Tongue (tissue), 1 donor: ENCODE measurements at regions not wholly inside any gene's neighbourhood (a gene's known extent, or its start where the extent isn't known, plus 50 kb on each side); places are given as distances from the start of the nearest gene placed in this dataset.
A peak's percentile ranks its signal among the peaks of the same experiment; 100 is the strongest.
"Not testable (repeated sequence)": the region's sequence is repeated elsewhere in the genome, so short reads cannot be mapped to it uniquely, and the experiment has no call there.

Experiments
- DNase-seq: peaks from one replicate; pipeline ENCODE4 v3.0.0-alpha.2; 2015

DNA sequence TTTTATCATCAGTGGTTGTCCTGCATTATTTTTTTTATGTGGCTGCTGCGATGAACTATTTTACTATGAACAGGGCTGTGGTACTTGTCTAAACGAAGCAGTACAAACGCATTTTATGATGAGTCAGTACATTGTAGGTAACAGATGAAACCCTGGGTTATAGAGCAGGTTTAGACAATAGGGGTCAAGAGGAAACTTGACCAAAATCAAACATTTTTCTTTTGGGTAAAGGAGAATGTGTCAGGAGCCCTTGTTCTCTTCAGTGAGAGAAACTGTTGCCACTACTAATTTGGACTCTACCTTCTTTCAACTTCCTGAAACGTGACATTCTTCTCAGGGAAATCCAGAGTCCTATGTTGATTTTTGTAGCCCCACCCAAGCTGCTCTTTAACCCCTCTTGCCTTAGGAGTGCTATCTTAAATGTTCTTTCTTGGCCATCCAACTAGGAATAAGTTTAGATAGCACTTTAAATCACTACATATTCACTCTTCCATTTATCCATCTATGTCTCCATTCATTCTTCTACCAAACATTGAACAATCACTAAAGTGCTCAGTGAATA is 415.8 kb upstream of the NR3C2 start:
- DNase-seq: no peak

DNA sequence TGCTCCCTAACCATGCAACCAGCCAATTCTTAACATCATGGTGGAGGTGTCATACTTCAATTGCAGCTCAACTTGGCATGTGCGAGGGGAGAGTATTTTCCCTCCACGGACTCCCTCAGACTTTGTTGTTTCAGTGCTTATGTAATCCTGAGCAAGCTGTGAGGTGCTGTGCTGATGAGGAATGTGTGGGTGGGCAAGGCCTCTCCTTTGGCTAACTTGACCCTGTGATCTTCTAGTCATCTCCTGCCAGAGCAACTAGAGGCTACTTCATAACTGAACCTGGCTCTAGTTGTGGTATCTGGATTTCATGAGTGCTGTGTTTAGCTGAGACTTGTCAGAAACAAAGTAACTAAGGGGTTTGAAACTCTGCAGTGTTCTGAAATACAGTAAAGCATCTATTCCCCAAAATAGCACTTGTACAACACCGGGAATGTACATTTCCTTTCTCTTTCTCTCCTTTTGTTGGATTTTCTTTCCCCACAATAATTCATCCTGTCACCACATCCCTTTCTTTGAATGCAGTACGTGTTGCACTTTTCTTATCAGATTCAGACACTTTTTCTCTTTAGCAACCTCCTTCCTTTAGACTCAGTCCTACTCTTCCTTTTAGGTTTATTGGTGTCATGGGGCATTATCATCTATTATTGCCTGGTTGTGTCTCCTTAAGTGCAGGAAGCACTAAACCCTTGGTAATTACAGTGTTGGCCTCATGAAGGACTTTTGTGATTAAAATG is 415.2 kb upstream of the NR3C2 start:
- peak; percentile 77 for DNase-seq

DNA sequence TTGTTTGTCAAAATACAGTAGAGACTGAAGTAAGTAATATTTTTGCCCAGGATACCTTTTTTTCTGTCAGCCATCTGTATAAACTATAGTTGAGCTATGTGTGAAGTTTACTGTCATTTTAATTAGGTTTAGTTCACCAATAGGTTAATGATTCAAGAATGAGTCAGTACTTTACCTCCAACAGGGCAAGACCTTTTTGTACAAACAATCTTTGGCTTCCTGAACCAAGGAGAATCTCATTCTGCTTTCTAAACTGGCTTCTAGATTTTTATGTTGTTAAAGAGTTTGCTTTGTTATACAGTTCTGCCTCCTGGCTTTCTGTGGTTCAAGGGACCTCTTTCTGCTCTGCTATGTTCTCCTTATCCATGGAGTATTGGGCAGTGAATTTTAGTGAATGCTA is 412.0 kb upstream of the NR3C2 start:
- DNase-seq: no peak

DNA sequence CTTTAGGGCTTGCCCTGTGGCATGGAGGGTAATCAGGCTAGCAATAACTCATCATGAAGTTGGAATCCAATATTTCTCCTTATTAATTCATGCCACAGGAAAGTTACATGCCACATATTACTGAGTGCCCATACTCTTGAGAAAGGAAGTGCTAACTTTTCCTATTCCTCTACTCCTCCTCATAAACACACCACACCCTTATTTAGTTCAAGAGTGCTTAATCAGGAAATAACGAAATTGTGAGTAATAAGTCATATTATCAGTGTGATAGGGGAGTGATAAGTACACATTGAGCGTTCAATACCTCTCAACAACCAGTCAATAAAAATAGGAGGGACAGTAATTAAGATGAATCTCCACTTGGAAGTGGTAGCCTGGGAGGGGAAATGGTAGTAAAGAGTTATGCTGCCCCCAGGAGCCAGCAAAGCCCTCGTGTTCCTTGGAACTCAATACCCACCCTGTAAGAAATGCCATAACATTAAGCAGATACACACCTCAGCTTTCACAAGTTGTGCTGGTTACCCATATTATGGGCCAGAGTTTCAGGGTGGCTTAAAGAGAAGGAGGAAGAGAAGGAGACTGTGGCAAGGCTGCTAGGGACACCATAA is 410.0 kb upstream of the NR3C2 start:
- DNase-seq: no peak

DNA sequence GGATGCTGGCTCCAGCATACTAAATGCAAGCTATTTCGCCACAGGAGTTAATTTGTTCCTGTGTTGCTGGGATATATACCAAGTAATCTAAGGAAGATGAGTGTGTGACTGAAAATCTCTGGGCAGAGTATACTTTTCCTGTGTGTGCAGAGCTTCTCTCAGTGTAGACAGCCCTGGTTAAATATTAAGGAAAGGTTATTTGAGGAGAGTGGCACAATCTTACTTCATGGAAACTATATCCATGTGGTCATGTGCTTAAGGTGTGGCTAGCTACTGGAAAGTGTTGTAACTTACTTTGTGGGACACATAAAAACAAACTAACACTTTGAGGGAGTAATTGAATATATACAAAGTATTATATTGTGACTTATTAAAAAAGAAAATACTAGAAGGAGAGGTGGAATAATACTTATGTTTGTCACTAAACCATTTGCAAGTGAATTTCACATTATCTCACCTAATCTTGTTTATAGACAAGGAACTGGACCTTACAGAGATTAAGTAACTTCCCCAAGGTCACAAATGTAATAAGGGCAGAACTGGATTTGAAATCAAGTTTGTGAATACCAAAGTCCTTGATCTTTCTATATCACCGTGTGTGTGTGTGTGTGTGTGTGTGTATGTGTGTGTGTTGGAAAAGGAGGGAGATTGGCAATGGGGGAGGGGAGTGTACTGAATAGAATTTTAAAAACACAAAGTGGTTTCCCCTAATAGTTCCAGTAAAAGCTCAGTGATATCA is 408.2 kb upstream of the NR3C2 start:
- DNase-seq: no peak

DNA sequence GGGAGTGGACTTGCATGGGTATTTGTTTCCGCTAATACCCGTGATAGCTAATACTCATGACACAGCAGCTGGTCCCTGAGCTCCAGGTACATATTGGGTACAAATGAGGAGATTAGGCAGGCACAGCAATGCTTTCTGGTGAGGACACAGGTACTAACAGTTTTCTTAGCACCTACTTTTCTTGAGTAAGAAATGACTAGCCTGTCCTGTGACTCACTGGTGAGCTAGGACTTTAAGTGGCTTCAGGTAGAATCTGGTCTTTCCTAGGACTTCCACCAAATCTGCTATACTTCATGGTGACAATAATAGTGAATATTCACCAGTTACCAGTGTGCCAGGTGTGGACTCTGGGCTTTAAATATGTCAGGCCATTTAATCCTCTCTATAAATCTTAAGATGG is 407.4 kb upstream of the NR3C2 start:
- no peak for DNase-seq

DNA sequence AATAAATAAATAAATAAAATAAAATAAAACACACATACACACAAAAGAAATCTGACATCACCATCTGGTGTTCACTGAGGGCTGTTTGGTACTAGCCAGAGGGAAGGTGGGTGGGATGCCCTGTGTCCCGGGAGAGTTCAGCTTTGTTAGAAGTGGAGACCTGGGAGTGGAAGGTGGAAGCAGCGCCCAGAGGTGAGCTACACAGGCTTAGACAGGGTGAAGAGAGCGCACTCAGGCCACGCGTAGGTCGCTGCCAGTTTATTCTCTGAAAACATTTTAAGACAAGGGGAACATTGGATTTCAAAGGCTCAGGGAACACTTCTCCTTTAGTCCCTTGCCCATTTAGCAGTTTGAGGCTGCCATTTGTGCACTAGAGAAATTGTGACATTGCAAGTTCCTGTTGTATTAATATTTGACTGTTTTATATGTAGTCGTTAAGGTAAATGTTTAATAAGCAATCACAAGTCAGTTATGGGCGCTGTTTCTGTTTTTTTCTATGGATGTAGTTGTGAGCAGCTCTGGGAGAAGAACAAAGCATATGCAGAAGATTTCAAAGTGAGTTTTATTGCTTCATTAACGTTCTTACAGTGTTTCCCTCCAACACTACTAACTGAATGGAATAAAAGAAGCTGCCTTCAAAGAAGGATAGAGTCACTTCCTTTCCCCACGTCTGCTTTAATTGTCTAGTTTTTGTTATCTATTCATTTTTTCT is 405.5 kb upstream of the NR3C2 start:
- no peak for DNase-seq

DNA sequence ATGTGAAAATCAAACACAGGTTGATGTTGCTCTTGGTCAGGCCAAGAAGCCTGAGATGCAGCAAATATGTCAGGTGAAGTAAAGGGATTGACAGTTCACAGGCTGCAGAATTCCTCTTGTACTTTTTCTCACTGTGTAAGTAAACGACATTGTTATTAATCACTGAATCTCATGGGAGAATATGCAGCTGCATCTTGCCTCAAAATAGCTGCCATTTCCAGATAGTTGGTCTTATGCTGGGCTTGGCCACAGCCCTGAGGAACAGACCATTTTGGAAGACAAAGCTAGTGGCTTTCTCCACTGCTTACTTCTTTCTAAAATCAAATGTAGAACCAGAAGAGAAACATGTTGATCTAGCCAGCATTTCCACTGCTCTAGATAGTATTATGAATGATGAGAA is 403.4 kb upstream of the NR3C2 start:
- peak; percentile 16 for DNase-seq

DNA sequence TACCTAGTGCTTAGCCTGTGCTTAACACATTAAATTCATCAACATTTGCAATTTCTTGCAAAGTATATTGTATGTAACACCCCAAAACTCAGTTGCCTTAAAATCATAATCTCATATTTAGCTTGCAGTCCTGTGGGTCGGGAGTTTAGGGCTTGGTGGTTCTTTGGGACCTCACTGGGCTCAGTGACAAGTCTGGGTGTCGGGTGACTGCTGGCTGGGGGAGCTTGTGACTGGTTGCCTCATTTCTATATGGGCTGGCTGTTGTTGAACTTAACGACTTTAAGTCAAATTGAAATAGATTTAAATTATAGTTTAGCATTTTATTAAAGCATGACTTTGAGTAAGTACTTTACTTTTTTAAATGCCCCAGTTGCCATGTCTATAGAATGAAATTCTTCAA is 401.4 kb upstream of the NR3C2 start:
- DNase-seq: no peak

DNA sequence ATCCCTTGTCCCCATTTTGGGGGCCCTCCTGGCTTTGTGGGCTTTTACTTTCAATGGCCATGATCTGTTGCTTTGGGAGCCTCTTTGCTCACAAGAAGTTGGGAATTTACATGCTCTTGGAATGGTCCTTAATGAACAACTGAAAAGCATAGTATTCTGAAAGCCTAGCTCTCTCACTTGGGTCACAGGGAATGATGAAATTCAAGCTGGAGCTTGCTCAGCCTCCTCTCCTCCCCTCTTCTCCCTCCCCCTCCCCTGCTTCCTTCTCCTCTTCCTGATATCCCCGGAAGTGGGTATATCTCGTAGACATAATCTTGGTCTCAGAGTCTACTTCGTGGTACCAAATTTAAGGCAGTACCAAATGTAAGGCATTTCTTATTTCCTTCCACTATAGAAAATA is 400.6 kb upstream of the NR3C2 start:
- no peak for DNase-seq

DNA sequence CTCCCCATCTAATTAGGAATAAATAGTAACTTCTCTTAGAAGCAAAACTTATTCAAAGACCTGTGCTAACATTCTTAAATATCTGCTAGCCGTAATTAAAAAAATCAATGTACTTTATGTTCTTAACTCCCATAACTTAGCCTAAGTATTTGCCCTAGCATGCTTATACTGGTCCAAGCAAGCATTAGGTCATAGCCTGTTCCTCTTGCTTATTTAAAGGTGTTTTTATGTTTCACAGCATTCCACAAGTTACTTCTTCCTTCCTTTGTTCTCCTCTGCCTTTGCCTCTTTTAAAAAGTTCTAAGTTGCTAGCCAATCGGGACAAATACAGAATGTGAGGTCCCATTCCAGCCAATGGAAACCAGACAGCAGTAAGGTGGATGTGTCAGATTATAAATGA is 395.4 kb upstream of the NR3C2 start:
- not testable (repeated sequence) for DNase-seq

DNA sequence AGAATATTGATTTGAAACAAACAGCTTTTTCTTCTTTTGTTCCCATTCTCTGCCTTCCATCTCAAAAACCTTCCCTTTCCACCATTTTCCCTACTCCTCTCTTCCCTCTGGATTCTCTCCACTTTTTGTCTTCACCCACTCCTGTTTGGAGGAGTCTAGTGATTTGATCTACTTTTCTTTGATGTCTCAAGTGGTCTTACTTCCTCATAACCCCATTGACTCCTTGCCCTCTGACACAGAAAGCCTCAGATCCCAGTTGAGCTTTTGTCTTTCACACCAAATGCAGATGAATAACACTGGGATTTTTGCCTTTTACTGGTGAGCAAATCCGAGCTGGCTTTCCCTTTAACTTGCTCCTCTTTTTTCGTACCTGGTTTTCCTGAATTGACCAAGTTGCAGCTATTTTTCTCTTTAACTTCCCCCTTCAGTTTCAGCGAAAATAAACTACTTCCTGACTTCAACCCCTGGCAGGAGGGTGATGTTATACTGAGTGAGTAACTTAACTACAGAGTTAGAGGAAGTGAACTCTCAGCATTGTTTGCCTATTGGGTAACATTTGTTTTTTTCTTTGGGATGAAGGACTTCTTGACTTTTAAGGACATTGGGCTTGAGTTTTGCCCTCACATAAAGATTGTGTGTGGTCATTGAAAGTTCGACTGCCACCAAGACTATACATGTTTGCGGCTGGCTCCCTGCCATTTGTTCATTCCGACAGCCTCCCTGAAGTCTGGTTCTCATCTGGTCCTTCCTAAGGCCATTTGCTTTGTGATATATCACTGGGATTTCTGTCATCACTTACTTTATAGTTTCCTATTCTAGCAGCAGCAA is 392.8 kb upstream of the NR3C2 start:
- peak; percentile 36 for DNase-seq

DNA sequence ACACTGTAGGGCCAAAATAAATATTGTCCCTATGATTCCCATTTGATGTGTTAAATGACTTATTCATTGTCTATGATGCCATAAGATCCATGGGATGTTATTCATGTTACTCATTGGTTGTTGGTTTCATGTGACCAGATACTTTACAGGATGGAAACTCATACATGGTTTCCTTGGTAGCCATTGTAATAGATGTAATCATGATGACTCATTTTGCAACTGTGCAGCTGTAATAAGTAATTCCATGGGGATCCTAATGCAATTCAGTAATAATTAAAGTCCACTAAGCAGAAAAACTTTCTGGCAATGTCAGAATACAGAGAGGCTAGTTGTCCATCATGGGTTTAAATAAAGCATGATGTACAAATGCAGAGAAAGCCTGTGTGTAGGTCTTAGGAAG is 389.7 kb upstream of the NR3C2 start:
- peak; percentile 42 for DNase-seq

DNA sequence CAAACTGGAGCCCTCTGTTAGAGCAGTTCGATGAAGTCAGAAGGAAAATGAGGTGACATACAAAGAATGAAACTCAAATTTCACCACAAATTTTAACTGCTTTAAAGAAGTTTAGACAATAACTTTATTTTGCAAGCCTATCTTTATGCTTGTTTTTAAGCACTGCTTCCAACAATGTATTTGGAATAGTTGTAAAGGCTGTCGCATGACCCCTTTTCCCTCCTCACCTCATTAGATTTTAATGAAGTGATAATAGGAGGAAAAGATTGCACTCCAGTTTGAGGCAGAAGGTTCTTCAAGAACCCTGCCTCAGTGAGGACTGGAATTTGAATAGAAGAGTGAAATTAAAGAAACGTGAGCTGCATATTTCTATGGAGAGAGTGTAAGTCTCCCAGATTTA is 386.1 kb upstream of the NR3C2 start:
- DNase-seq: no peak

DNA sequence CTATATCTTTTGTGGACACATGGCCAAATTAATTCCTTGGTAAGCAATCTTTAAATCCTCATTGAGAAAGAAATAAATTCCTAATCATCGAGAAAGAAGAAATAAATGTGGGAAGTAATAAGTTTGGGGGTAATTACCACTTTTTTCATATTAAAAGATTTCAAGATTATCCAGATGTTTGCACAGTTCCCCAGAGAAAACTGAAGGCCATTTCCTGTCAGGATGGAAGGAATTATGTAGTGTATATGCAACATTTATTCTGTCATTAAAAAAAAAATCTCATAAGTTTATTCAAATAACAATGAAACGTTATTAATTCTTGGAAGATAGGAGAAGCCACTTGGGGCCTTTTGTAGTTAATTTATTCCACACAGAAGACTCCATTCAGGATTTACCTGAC is 385.6 kb upstream of the NR3C2 start:
- DNase-seq: peak; percentile 21

DNA sequence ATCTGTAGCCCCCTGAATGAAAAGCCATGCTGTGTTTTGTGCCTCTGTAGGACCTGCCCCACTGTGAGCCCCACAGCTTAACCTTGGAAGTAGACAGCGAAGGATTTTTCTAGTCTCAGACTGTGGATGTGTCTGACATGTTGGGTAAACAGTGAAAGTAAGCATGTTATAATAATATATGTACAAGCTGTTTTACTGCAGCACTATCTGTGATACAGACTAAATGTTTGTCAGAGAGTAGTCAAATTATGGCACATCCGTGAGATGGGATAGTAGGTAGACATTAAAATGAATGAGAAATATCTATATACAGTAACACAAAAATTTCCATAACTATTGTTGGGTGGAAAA is 381.2 kb upstream of the NR3C2 start:
- no peak for DNase-seq

DNA sequence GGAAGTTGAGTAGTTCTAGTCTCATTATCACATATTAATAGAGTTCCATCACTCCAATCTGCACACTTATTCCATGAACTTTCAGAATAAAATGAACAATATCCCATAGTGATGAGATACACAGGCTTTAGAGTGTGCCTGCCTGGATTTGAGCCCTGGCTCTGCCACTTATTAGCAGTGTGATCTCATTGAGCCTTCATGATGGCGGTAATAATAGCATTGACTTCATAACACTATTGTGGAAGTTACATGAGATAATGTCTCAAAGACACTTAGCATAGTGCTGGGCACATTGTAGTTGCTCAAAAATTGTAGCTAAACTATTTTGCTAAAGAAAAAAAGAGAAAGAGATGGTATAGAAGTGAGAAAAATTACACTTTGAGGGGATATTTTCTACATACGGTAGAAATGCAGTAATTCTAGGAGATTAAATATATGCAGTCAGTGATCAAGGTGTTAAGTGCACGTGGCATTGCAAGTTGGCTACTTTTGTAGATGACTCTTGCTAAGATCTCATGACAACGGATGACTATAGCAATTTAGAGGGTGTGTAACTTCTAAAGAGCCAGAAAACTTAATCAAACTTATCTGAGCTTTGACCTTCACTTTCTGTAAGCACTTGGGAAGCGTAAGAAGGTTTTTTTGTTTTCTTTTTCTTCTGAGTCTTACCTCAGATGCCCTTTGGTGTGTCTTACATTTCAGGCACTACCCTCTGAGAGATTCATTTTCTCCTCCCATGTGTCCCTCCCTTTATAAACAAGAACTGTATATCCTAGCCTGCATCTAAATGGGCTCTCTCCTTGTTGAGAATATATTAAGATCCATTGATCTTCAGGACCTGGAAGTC is 380.6 kb upstream of the NR3C2 start:
- DNase-seq: no peak

DNA sequence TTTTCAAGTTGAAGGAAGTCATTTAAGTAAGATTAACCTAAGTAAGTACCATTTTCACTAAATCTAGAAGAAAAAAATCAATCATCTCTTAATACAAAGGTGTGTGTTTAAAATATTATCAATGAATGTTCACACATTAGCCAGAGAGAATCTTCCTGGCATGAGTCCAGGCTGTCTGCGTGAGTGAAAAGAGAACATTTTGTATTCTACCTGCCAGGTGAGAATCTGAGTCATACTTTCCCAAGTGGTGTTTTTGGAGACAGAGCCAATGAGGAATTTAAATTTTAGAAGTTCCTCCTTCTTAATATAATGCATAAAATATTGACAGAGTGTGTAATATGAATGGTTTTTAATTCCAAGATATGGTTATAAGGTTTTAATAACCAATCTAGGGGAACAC is 371.8 kb upstream of the NR3C2 start:
- DNase-seq: no peak

DNA sequence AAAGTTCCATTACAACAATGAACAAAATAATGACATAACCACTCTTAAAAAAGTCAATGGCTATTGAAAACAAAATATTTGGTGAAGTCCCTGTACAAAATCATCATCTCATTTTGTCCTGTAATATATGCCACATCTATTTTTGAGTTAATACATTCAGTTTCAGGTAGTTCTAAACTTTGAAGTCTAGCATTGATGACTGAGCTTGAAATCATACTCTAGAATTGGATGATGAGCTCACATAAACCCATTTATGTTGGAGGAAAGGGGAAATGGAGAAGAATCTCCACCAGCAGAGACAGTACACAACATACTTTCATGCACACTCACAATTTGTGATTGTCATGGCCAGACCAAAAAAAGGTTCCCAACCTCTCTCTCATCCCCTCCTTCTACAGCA is 371.1 kb upstream of the NR3C2 start:
- DNase-seq: no peak

DNA sequence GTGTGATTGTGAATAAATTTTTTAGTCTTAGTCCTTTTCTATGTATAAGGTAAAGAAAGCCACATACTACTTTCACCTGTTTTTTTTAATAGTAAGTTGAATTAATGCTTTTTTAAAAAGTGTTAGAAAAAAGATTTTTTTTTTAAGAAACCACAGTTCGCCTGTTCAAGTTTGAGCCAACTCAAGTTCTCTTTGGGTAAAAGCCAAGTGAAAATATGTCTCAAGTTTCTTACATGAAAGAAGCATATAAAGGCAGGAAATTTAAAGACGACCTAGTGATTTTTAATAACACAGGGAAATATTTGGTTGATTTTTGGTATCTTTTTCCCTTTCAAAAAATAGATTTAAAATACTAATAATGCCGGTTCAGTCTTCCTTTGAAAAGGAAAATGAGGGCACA is 369.9 kb upstream of the NR3C2 start:
- peak; percentile 24 for DNase-seq

DNA sequence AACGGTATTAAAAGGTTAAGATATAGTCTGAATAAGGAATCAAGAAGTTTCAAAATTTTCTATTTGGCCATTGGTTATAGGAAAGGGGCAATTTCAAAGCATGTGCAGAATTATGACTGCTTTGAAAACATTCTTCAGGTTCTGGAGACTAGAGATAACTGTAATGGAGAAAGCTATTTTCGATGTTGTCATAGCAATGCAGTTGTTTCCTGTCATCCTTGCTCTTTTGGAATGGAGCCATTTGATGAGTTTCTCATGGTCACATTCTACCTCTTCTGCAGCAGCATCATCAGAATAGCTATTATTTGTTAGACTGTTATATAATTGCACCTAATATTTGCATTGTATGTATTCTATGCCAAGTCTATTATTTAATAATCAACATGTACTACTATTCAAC is 368.2 kb upstream of the NR3C2 start:
- no peak for DNase-seq
